Hepatocyte (in vitro differentiated cells): ENCODE measurements at regions not wholly inside any gene's neighbourhood (a gene's known extent, or its start where the extent isn't known, plus 50 kb on each side); places are given as distances from the start of the nearest gene placed in this dataset.

ENCODE experiments used
- EZH2 ChIP-seq: fragments of 200-600 bp; sonication (generic); IDR thresholded peaks from 2 replicates; pipeline ENCODE4 v1.6.1; 2016; ENCODE audit warnings: antibody characterized with exemption, mild to moderate bottlenecking, borderline replicate concordance
- EZH2phosphoT487 ChIP-seq: fragments of 200-600 bp; sonication (generic); IDR thresholded peaks from one replicate; pipeline ENCODE4 v1.6.1; 2018; ENCODE audit warnings: antibody characterized with exemption, mild to moderate bottlenecking, low read depth, moderate library complexity; ENCODE audit not compliant: unreplicated experiment, severe bottlenecking
- TF ChIP-seq, protein P1 (sequence below): fragments of 200-600 bp; sonication (generic); IDR thresholded peaks from 2 replicates; pipeline ENCODE4 v1.5.1; 2016; ENCODE audit warnings: antibody characterized with exemption, mild to moderate bottlenecking; ENCODE audit not compliant: poor library complexity

- TF ChIP-seq, protein P1, sequence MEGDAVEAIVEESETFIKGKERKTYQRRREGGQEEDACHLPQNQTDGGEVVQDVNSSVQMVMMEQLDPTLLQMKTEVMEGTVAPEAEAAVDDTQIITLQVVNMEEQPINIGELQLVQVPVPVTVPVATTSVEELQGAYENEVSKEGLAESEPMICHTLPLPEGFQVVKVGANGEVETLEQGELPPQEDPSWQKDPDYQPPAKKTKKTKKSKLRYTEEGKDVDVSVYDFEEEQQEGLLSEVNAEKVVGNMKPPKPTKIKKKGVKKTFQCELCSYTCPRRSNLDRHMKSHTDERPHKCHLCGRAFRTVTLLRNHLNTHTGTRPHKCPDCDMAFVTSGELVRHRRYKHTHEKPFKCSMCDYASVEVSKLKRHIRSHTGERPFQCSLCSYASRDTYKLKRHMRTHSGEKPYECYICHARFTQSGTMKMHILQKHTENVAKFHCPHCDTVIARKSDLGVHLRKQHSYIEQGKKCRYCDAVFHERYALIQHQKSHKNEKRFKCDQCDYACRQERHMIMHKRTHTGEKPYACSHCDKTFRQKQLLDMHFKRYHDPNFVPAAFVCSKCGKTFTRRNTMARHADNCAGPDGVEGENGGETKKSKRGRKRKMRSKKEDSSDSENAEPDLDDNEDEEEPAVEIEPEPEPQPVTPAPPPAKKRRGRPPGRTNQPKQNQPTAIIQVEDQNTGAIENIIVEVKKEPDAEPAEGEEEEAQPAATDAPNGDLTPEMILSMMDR, result no peak
- TF ChIP-seq EZH2 (no peak), EZH2phosphoT487 (no peak)
Measured at GRCh38 chr12:70011353-70011752, 186.3 kb downstream of the MYRFL start.
